ENCODE measurements at regions not wholly inside any gene's neighbourhood (a gene's known extent, or its start where the extent isn't known, plus 50 kb on each side); places are given as distances from the start of the nearest gene placed in this dataset.

- intact Hi-C loops (cut with micrococcal nuclease; ENCODE audit: unreplicated experiment) = no loop called here
- DNase-seq = no peak
- H3K4me1 Mint-ChIP-seq (ENCODE audit: low read depth, unreplicated experiment) = no peaks in the 10 kb centered on the region
- H3K27ac Mint-ChIP-seq (ENCODE audit: unreplicated experiment) = no peak overlapping the region
- CTCF ChIA-PET = no interaction called here
- no peak overlapping the region for H3K4me3 Mint-ChIP-seq (ENCODE audit: low read depth, unreplicated experiment)
- H3K9me3 Mint-ChIP-seq (ENCODE audit: low read depth, unreplicated experiment) = no peaks in the 10 kb centered on the region
- H3K36me3 Mint-ChIP-seq (ENCODE audit: insufficient read depth, unreplicated experiment) = no peaks in the 10 kb centered on the region
- BruUV-seq (replicated peaks) = no TSS peak
- no peak for TF ChIP-seq CTCF (IDR thresholded peaks at IDR 0.05; ENCODE audit: unreplicated experiment)
- H3K27me3 Mint-ChIP-seq (ENCODE audit: unreplicated experiment) = no peaks in the 10 kb centered on the region
Observed at GRCh38 chr5:120160124-120160895, 303.8 kb upstream of the PRR16 start.

GRCh38 chr5:120162321-120162720, 301.8 kb upstream of the PRR16 start:
- no peak overlapping the region for H3K4me3 Mint-ChIP-seq (ENCODE audit: low read depth, unreplicated experiment)
- no peaks in the 10 kb centered on the region for H3K4me1 Mint-ChIP-seq (ENCODE audit: low read depth, unreplicated experiment)
- H3K36me3 Mint-ChIP-seq (ENCODE audit: insufficient read depth, unreplicated experiment) = no peaks in the 10 kb centered on the region
- CTCF ChIA-PET = no interaction called here
- no TSS peak for BruUV-seq (replicated peaks)
- no peak overlapping the region for H3K27ac Mint-ChIP-seq (ENCODE audit: unreplicated experiment)
- intact Hi-C loops (cut with micrococcal nuclease; ENCODE audit: unreplicated experiment) = no loop called here
- no peak for DNase-seq
- TF ChIP-seq CTCF (IDR thresholded peaks at IDR 0.05; ENCODE audit: unreplicated experiment) = no peak
- no peaks in the 10 kb centered on the region for H3K27me3 Mint-ChIP-seq (ENCODE audit: unreplicated experiment)
- no peaks in the 10 kb centered on the region for H3K9me3 Mint-ChIP-seq (ENCODE audit: low read depth, unreplicated experiment)

- CTCF ChIA-PET = no interaction called here
- no peak for DNase-seq
- no peak overlapping the region for H3K4me3 Mint-ChIP-seq (ENCODE audit: low read depth, unreplicated experiment)
- H3K4me1 Mint-ChIP-seq (ENCODE audit: low read depth, unreplicated experiment) = no peaks in the 10 kb centered on the region
- TF ChIP-seq CTCF (IDR thresholded peaks at IDR 0.05; ENCODE audit: unreplicated experiment) = no peak
- H3K36me3 Mint-ChIP-seq (ENCODE audit: insufficient read depth, unreplicated experiment) = no peaks in the 10 kb centered on the region
- no peaks in the 10 kb centered on the region for H3K9me3 Mint-ChIP-seq (ENCODE audit: low read depth, unreplicated experiment)
- intact Hi-C loops (cut with micrococcal nuclease; ENCODE audit: unreplicated experiment) = no loop called here
- BruUV-seq (replicated peaks) = no TSS peak
- no peak overlapping the region for H3K27ac Mint-ChIP-seq (ENCODE audit: unreplicated experiment)
- no peaks in the 10 kb centered on the region for H3K27me3 Mint-ChIP-seq (ENCODE audit: unreplicated experiment)
Observed at GRCh38 chr5:120164037-120164436, 300.1 kb upstream of the PRR16 start.

GRCh38 chr5:120164986-120165385, 299.1 kb upstream of the PRR16 start:
- no peak overlapping the region for H3K4me3 Mint-ChIP-seq (ENCODE audit: low read depth, unreplicated experiment)
- intact Hi-C loops (cut with micrococcal nuclease; ENCODE audit: unreplicated experiment) = no loop called here

More at GRCh38 chr5:120164986-120165385, 299.1 kb upstream of the PRR16 start:
- CTCF ChIA-PET = no interaction called here
- no peak for DNase-seq
- Mint-ChIP-seq H3K4me1 (ENCODE audit: low read depth, unreplicated experiment) (no peaks in the 10 kb centered on the region), H3K9me3 (ENCODE audit: low read depth, unreplicated experiment) (no peaks in the 10 kb centered on the region), H3K27ac (ENCODE audit: unreplicated experiment) (no peak overlapping the region), H3K36me3 (ENCODE audit: insufficient read depth, unreplicated experiment) (no peaks in the 10 kb centered on the region), H3K27me3 (ENCODE audit: unreplicated experiment) (no peaks in the 10 kb centered on the region)
- BruUV-seq (replicated peaks) = no TSS peak
- no peak for TF ChIP-seq CTCF (IDR thresholded peaks at IDR 0.05; ENCODE audit: unreplicated experiment)
